ENCODE measurements at regions not wholly inside any gene's neighbourhood (a gene's known extent, or its start where the extent isn't known, plus 50 kb on each side); places are given as distances from the start of the nearest gene placed in this dataset.

DNA sequence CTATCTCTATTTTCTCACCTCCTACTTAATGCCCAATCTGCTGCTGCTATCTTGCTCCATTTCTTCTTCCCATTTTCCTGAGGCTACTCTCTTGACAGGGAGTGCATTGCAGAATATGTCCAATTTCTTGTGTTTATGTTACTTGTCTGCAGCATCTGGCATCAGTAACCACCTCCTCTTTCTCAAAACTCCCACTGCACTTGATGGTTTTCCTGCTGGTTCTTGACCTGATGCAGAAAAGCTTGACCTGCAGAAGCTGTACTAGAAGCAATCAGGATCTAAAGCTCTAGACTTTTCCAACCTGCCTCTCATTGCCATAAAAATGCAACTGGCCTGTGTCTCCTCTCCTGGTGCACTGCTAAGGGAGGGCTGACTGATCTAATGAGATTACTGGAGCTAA is 287.8 kb downstream of the ZEB1 start:
- H3K27me3 ChIP-seq (ENCODE audit: insufficient read depth, poor library complexity, severe bottlenecking) = no peaks in the 10 kb centered on the region

GRCh38 chr10:31605861-31606525 is 287.0 kb downstream of the ZEB1 start:
- Histone ChIP-seq H3K27ac (replicated peaks) (no peak overlapping the region), H3K27me3 (ENCODE audit: insufficient read depth, poor library complexity, severe bottlenecking) (no peaks in the 10 kb centered on the region), H3K4me3 (replicated peaks; ENCODE audit: insufficient read depth, low read length) (no peak overlapping the region)
- no peak for TF ChIP-seq GABPA (IDR thresholded peaks at IDR 0.05; ENCODE audit: low read depth)
- TF ChIP-seq SPI1 (IDR thresholded peaks at IDR 0.05; ENCODE audit: borderline replicate concordance, low read depth) = no peak
- TF ChIP-seq, protein P1, sequence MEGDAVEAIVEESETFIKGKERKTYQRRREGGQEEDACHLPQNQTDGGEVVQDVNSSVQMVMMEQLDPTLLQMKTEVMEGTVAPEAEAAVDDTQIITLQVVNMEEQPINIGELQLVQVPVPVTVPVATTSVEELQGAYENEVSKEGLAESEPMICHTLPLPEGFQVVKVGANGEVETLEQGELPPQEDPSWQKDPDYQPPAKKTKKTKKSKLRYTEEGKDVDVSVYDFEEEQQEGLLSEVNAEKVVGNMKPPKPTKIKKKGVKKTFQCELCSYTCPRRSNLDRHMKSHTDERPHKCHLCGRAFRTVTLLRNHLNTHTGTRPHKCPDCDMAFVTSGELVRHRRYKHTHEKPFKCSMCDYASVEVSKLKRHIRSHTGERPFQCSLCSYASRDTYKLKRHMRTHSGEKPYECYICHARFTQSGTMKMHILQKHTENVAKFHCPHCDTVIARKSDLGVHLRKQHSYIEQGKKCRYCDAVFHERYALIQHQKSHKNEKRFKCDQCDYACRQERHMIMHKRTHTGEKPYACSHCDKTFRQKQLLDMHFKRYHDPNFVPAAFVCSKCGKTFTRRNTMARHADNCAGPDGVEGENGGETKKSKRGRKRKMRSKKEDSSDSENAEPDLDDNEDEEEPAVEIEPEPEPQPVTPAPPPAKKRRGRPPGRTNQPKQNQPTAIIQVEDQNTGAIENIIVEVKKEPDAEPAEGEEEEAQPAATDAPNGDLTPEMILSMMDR (IDR thresholded peaks at IDR 0.05; ENCODE audit: insufficient read depth, low read length) = no peak
- TF ChIP-seq, protein P2, sequence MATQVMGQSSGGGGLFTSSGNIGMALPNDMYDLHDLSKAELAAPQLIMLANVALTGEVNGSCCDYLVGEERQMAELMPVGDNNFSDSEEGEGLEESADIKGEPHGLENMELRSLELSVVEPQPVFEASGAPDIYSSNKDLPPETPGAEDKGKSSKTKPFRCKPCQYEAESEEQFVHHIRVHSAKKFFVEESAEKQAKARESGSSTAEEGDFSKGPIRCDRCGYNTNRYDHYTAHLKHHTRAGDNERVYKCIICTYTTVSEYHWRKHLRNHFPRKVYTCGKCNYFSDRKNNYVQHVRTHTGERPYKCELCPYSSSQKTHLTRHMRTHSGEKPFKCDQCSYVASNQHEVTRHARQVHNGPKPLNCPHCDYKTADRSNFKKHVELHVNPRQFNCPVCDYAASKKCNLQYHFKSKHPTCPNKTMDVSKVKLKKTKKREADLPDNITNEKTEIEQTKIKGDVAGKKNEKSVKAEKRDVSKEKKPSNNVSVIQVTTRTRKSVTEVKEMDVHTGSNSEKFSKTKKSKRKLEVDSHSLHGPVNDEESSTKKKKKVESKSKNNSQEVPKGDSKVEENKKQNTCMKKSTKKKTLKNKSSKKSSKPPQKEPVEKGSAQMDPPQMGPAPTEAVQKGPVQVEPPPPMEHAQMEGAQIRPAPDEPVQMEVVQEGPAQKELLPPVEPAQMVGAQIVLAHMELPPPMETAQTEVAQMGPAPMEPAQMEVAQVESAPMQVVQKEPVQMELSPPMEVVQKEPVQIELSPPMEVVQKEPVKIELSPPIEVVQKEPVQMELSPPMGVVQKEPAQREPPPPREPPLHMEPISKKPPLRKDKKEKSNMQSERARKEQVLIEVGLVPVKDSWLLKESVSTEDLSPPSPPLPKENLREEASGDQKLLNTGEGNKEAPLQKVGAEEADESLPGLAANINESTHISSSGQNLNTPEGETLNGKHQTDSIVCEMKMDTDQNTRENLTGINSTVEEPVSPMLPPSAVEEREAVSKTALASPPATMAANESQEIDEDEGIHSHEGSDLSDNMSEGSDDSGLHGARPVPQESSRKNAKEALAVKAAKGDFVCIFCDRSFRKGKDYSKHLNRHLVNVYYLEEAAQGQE (IDR thresholded peaks at IDR 0.05; ENCODE audit: insufficient replicate concordance, low read depth) = no peak
- no peak for TF ChIP-seq POLR2AphosphoS5 (IDR thresholded peaks at IDR 0.05; ENCODE audit: low read depth)
- DNase-seq (ENCODE audit: low read depth in 1 of 2, low spot score in 1 of 2) = no peak

More for the DNA sequence above, 287.8 kb downstream of the ZEB1 start:
- TF ChIP-seq SPI1 (IDR thresholded peaks at IDR 0.05; ENCODE audit: borderline replicate concordance, low read depth) = no peak
- no peak for TF ChIP-seq GABPA (IDR thresholded peaks at IDR 0.05; ENCODE audit: low read depth)
- no peak for TF ChIP-seq POLR2AphosphoS5 (IDR thresholded peaks at IDR 0.05; ENCODE audit: low read depth)
- TF ChIP-seq, protein P1 (IDR thresholded peaks at IDR 0.05; ENCODE audit: insufficient read depth, low read length) = no peak
- no peak overlapping the region for H3K4me3 ChIP-seq (replicated peaks; ENCODE audit: insufficient read depth, low read length)
- no peak overlapping the region for H3K27ac ChIP-seq (replicated peaks)
- DNase-seq (ENCODE audit: low read depth in 1 of 2, low spot score in 1 of 2) = no peak

- no peak overlapping the region for H3K27ac ChIP-seq (replicated peaks)
- no peak overlapping the region for H3K4me3 ChIP-seq (replicated peaks; ENCODE audit: insufficient read depth, low read length)
- no peak for DNase-seq (ENCODE audit: low read depth in 1 of 2, low spot score in 1 of 2)
- TF ChIP-seq, protein P1 (IDR thresholded peaks at IDR 0.05; ENCODE audit: insufficient read depth, low read length) = no peak
- TF ChIP-seq SPI1 (IDR thresholded peaks at IDR 0.05; ENCODE audit: borderline replicate concordance, low read depth) = no peak
- no peaks in the 10 kb centered on the region for H3K27me3 ChIP-seq (ENCODE audit: insufficient read depth, poor library complexity, severe bottlenecking)
Observed at GRCh38 chr10:31605426-31605825, 286.4 kb downstream of the ZEB1 start.

DNA sequence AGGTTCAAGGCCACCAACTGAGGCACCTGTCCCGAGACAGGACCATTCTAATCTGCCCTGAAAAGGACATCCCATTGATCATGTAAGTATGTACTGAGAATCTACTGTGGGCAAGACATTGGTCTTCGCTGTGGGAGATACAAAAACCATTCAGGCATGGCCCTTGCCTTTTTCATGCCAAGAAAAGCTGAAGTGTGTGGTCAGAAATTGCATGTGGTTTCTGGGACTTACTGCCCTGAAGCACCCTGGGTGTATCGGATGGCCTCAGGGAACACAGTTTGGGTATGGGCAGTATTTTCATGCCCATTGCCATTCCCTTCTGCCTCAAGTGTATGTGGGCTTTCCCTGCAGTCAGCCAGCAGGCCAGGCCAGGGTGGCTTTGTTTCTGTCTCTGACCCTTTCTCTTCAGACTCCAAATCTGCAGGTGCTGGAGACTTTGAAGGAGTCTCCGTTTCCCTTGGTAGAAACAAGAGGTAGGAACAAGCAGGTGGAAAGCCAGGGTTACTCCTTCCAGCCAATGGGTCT is 285.7 kb downstream of the ZEB1 start:
- Histone ChIP-seq H3K27ac (replicated peaks) (no peak overlapping the region), H3K4me3 (replicated peaks; ENCODE audit: insufficient read depth, low read length) (no peak overlapping the region), H3K27me3 (ENCODE audit: insufficient read depth, poor library complexity, severe bottlenecking) (no peaks in the 10 kb centered on the region)
- TF ChIP-seq, protein P1 (IDR thresholded peaks at IDR 0.05; ENCODE audit: insufficient read depth, low read length) = no peak
- TF ChIP-seq SPI1 (IDR thresholded peaks at IDR 0.05; ENCODE audit: borderline replicate concordance, low read depth) (no peak), POLR2AphosphoS5 (IDR thresholded peaks at IDR 0.05; ENCODE audit: low read depth) (no peak), GABPA (IDR thresholded peaks at IDR 0.05; ENCODE audit: low read depth) (no peak)
- TF ChIP-seq, protein P2 (IDR thresholded peaks at IDR 0.05; ENCODE audit: insufficient replicate concordance, low read depth) = no peak
- no peak for DNase-seq (ENCODE audit: low read depth in 1 of 2, low spot score in 1 of 2)

Measured in HL-60 (cell line).